CD4-positive, alpha-beta T cell treated with Interleukin-2 at 100 ng/mL for 4 hours (primary cell): ENCODE measurements at regions not wholly inside any gene's neighbourhood (a gene's known extent, or its start where the extent isn't known, plus 50 kb on each side); places are given as distances from the start of the nearest gene placed in this dataset.
"Not testable (repeated sequence)": the region's sequence is repeated elsewhere in the genome, so short reads cannot be mapped to it uniquely, and the experiment has no call there.

ENCODE experiments used
- DNase-seq: peaks from one replicate; pipeline ENCODE4 v3.0.0-alpha.2; 2020; ENCODE audit warnings: low spot score

DNA sequence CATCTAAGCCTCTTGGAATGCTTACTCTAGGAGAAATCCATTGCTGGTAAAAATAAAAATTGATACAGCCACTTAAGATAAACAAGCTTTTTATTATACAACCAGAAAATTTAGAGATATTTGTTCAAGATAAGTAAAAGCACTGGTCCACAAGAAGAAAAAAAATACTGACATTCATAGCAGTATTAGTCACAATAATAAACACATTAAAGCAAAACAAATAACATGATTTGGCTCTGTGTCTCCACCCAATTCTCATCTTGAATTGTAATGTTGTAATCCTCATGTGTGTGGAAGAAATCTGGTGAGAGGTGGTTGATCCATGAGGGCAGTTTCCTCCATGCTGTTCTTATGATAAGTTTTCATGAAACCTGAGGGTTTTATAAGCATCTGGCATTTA, 1093.5 kb upstream of the ADGRB3 start:
- no peak for DNase-seq

- DNase-seq: no peak
These were observed 1097.0 kb upstream of the ADGRB3 start for GRCh38 chr6:67538032-67538431.

GRCh38 chr6:67535946-67536345, 1099.1 kb upstream of the ADGRB3 start:
- DNase-seq: no peak

GRCh38 chr6:67506352-67506751, 1128.7 kb upstream of the ADGRB3 start:
- no peak for DNase-seq

DNA sequence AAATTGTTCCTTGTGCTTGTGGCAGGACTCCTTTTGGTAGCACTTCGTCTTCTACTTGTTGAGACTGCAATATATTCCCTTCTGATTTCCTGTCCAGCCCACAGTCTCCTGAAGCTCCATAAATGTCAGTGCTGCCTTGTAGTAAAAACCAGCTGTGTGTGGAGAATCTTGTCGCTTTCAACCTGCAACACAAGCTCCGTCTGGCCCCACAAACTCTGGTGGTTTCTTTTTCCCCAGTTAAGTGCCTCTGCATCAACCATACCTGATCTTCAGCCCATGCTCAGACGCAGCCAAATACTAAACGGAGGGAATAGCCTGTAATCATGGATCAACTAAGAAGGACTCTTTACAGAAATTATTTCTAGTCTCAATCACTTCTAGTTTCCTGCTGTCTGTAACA, 1133.3 kb upstream of the ADGRB3 start:
- DNase-seq: no peak

DNA sequence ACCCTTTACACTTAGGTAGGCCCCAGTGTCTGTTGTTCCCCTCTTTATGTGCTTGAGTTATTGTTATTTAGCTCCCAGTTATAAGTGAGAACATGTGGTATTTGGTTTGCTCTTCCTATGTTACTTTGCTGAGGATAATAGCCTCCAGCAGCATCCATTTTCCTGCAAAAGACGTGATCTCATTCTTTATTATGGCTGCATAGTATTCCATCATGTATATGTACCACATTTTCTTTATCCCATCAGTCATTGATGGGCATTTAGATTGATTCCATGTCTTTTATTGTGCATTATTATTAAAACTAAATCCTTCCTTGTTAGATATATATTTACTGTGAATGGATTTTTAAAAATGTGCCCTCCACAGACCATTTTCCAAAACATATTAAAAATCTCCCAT, 1137.3 kb upstream of the ADGRB3 start:
- DNase-seq: no peak

GRCh38 chr6:67496191-67496590, 1138.9 kb upstream of the ADGRB3 start:
- DNase-seq: no peak

GRCh38 chr6:67493682-67494081, 1141.4 kb upstream of the ADGRB3 start:
- no peak for DNase-seq

GRCh38 chr6:67475700-67476099, 1159.4 kb upstream of the ADGRB3 start:
- no peak for DNase-seq

- no peak for DNase-seq
These were observed 1167.7 kb upstream of the ADGRB3 start for GRCh38 chr6:67467341-67467740.

DNA sequence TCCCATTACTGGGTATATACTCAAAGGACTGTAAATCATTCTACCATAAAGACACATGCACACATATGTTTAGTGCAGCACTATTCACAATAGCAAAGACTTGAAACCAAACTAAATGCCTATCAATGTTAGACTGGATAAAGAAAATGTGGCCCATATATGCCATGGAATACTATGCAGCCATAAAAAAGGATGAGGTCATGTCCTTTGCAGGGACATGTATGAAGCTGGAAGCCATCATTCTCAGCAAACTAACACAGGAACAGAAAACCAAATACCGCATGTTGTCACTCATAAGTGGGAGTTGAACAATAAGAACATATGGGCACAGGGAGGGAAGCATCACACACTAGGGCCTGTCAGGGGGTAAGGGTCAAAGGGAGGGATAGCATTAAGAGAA, 1172.4 kb upstream of the ADGRB3 start:
- DNase-seq: not testable (repeated sequence)

GRCh38 chr6:67459556-67459955, 1175.5 kb upstream of the ADGRB3 start:
- no peak for DNase-seq

- no peak for DNase-seq
These were observed 1176.8 kb upstream of the ADGRB3 start for GRCh38 chr6:67458265-67458664.

DNA sequence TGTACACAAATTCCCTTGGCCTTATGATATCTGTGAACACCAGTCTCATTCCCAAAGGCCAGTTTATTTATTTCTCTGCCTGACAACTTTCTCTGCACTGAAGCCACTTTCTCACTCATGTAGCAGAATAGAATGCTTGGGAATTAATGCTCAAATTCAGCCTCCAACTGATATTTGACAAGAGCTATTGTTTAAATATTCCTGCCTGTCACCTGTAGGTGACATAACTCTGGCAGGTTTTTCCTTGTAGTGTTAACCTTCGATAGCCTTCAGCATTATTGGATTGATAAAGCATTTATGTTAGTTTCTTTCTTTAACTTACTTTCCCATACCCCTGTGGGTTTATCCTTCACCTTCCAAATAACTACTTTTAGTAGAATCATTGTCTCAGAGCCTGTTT, 1183.2 kb upstream of the ADGRB3 start:
- no peak for DNase-seq

GRCh38 chr6:67450641-67451040, 1184.4 kb upstream of the ADGRB3 start:
- no peak for DNase-seq

DNA sequence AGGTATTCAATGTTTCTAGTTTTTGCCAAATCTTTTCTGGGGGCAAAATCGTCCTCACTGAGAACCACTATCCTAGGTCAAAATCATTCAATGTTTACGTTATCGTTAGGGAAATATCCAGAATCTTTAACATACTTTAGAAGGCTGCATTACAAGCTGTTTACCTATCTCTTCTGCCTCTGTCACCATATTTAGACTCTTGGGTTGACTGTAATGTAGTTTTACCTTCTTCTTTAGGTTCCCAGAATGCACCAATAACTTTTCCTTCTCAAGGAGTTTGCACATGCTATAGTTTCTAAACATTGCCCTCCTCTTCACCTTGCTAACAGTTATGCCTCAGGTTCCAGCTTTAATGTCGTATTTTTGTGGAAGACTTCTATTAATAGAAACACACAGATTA, 1185.5 kb upstream of the ADGRB3 start:
- DNase-seq: no peak

GRCh38 chr6:67433124-67433523, 1202.0 kb upstream of the ADGRB3 start:
- DNase-seq: no peak

DNA sequence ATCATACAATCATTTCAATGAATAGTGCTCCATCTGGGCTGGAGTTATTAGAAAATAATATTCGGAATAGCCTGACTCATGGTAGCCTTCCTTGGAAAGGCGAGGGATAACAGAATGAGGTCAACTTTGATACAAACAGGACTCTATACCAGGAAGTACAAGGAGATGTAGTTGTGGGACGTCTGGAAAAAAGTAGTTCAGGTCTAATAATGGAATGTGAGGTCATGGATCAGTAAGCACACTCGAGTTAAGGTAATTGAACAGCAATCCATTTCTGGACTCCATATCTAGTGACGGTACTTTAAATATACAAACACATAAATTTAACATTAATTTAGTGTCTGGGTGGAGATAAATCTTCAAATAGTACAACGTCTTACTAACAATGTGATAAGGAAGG, 1204.0 kb upstream of the ADGRB3 start:
- DNase-seq: no peak

DNA sequence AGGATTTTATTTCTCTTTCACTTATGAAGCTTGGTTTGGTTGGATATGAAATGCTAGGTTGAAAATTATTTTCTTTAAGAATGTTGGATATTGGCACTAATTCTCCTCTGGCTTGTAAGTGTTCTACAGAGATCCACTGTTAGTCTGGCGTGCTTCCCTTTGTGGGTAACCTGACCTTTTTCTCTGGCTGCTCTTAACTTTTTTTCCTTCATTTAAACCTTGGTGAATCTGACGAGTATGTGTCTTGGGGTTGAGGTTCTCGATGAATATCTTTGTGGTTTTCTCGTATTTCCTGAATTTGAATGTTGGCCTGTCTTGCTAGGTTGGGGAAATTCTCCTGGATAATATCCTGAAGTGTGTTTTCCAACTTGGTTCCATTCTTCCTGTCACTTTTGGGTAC, 1208.4 kb upstream of the ADGRB3 start:
- DNase-seq: not testable (repeated sequence)

- no peak for DNase-seq
These were observed 1223.0 kb upstream of the ADGRB3 start for GRCh38 chr6:67412035-67412434.

GRCh38 chr6:67411036-67411435, 1224.0 kb upstream of the ADGRB3 start:
- DNase-seq: no peak

- DNase-seq: no peak
These were observed 1240.8 kb upstream of the ADGRB3 start for GRCh38 chr6:67394254-67394653.

GRCh38 chr6:67393356-67393755, 1241.7 kb upstream of the ADGRB3 start:
- no peak for DNase-seq

DNA sequence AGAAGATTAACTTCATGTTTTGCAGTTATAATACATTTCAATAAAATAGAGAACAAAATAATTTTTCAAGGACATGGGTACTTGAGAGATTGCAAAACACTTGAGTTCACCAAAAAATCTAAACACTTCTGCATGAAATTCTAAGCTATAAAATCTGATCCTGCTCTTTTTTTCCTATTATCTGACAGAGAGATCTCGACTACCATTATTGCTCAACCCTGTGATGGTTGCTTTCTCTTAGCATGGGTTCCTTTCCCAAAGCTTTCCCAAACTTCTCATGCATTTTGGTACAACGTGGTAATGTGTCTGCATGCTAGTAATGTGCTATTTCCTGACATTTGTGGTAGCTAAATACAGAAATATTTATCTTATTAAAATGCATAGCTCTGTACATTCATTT, 1243.1 kb upstream of the ADGRB3 start:
- DNase-seq: no peak

GRCh38 chr6:67369679-67370078, 1265.4 kb upstream of the ADGRB3 start:
- DNase-seq: no peak
